Fibroblast of pulmonary artery (primary cell): ENCODE measurements at regions not wholly inside any gene's neighbourhood (a gene's known extent, or its start where the extent isn't known, plus 50 kb on each side); places are given as distances from the start of the nearest gene placed in this dataset.

Source experiments
- DNase-seq: peaks from one replicate; pipeline ENCODE4 v3.0.0-alpha.2; 2010; ENCODE audit warnings: low read depth
- H3K4me3 ChIP-seq: replicated peaks from 2 replicates; pipeline ENCODE4 v1.5.1; 2011; ENCODE audit warnings: low read depth, mild to moderate bottlenecking, control low read depth, low read length, moderate library complexity
- TF ChIP-seq, protein P1 (sequence below): IDR thresholded peaks from 2 replicates; pipeline ENCODE4 v1.5.1; 2011; ENCODE audit warnings: mild to moderate bottlenecking, control low read depth, low read length, inconsistent platforms; ENCODE audit errors: missing control alignments

DNA sequence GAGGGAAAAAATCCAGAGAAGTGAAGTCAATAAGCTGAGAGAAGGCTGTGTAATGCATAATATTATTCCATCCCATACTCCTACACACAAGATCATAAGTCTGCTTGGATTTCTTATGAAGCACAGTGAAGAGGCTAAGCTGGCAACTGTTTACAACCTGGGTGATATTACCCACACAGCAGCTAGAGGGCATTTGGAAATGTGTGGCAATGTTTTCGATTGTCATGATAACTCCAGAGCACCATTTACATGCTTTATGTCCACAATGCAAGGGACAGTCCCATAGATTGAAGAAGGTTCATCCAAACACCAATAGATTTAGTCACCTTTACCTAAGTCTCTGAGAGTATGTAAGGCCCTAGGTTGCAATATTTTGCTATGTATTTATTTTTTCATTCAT lies 412.2 kb downstream of the PPP3CA start:
- TF ChIP-seq, protein P1, sequence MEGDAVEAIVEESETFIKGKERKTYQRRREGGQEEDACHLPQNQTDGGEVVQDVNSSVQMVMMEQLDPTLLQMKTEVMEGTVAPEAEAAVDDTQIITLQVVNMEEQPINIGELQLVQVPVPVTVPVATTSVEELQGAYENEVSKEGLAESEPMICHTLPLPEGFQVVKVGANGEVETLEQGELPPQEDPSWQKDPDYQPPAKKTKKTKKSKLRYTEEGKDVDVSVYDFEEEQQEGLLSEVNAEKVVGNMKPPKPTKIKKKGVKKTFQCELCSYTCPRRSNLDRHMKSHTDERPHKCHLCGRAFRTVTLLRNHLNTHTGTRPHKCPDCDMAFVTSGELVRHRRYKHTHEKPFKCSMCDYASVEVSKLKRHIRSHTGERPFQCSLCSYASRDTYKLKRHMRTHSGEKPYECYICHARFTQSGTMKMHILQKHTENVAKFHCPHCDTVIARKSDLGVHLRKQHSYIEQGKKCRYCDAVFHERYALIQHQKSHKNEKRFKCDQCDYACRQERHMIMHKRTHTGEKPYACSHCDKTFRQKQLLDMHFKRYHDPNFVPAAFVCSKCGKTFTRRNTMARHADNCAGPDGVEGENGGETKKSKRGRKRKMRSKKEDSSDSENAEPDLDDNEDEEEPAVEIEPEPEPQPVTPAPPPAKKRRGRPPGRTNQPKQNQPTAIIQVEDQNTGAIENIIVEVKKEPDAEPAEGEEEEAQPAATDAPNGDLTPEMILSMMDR: peak; percentile 35
- no peak overlapping the region for H3K4me3 ChIP-seq
- DNase-seq: peak; percentile 13

GRCh38 chr4:100933628-100934027 lies 413.7 kb downstream of the PPP3CA start:
- TF ChIP-seq, protein P1: no peak
- DNase-seq: peak; percentile 87
- H3K4me3 ChIP-seq: no peak overlapping the region

GRCh38 chr4:100929758-100930157 lies 411.9 kb upstream of the EMCN start:
- no peak for DNase-seq
- no peak overlapping the region for H3K4me3 ChIP-seq
- TF ChIP-seq, protein P1: no peak

- no peak for DNase-seq
- no peak overlapping the region for H3K4me3 ChIP-seq
- TF ChIP-seq, protein P1: no peak
Measured at GRCh38 chr4:100929135-100929534, 411.3 kb upstream of the EMCN start.

GRCh38 chr4:100926039-100926717 lies 408.4 kb upstream of the EMCN start:
- DNase-seq: no peak
- TF ChIP-seq, protein P1: no peak
- H3K4me3 ChIP-seq: no peak overlapping the region

DNA sequence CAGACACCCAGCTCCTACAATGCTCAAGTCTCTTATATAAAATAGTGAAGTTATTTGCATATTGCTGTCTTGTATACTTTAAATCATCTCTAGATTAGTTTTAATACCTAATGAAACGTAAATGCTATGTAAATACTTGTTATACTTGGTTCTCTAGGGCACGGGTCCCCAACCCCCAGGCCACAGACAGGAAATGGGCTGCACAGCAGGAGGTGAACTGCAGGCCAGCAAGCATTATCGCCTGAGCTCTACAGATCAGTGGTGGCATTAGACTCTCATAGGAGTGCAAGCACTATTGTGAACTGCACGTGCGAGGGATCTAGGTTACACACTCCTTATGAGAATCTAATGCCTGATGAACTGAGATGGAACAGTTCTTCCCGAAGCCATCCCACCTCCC lies 395.9 kb upstream of the EMCN start:
- no peak overlapping the region for H3K4me3 ChIP-seq
- TF ChIP-seq, protein P1: no peak
- no peak for DNase-seq

GRCh38 chr4:100908540-100908939 lies 390.7 kb upstream of the EMCN start:
- TF ChIP-seq, protein P1: no peak
- H3K4me3 ChIP-seq: no peak overlapping the region
- DNase-seq: no peak
